ENCODE measurements at regions not wholly inside any gene's neighbourhood (a gene's known extent, or its start where the extent isn't known, plus 50 kb on each side); places are given as distances from the start of the nearest gene placed in this dataset.

- no peaks in the 10 kb centered on the region for H4K20me1 ChIP-seq (ENCODE audit: control insufficient read depth, insufficient read depth, low read length, poor library complexity, severe bottlenecking)
- ATAC-seq (ENCODE audit: low read depth) (no peak), DNase-seq (no peak)
- Mint-ChIP-seq H3K9me3 (ENCODE audit: insufficient read depth) (no peaks in the 10 kb centered on the region), H3K4me3 (no peak overlapping the region), H3K27me3 (no peaks in the 10 kb centered on the region), H3K4me1 (no peaks in the 10 kb centered on the region), H3K27ac (no peak overlapping the region)
- H3K4me1 ChIP-seq (ENCODE audit: control insufficient read depth in 2 of 2, insufficient read depth in 2 of 2, low read length in 2 of 2), result no peaks in the 10 kb centered on the region
- no peaks in the 10 kb centered on the region for H3K36me3 ChIP-seq (replicated peaks in 1 of 2; ENCODE audit: control extremely low read depth in 1 of 2, control insufficient read depth in 1 of 2, extremely low read depth in 1 of 2, insufficient read depth in 2 of 2, low read length in 1 of 2)
- H3K9ac ChIP-seq (ENCODE audit: low read length), result no peak overlapping the region
- H3K9me3 ChIP-seq (ENCODE audit: control extremely low read depth in 1 of 3, control insufficient read depth in 2 of 3, insufficient read depth in 1 of 3, low read length in 2 of 3), result peaks cover 0 to 3% (median 0%) of the 10 kb centered on the region in 3 donors
- H3K4me3 ChIP-seq (ENCODE audit: control extremely low read depth in 1 of 5, extremely low read depth in 1 of 5, insufficient read depth in 1 of 5, low read depth in 2 of 5, low read length in 4 of 5), result no peak overlapping the region
- H3K4me2 ChIP-seq (replicated peaks; ENCODE audit: low read depth, low read length, poor library complexity, severe bottlenecking), result no peak overlapping the region
- no peaks in the 10 kb centered on the region for H3K79me2 ChIP-seq (ENCODE audit: control insufficient read depth, insufficient read depth, low read length)
- ChIA-PET CTCF (no interaction called here), POLR2A (no interaction called here)
- whole genome bisulfite sequencing (ENCODE audit: insufficient coverage), result 86% methylated on average over 3 of the region's 4 CpGs
- TF ChIP-seq, protein P1, sequence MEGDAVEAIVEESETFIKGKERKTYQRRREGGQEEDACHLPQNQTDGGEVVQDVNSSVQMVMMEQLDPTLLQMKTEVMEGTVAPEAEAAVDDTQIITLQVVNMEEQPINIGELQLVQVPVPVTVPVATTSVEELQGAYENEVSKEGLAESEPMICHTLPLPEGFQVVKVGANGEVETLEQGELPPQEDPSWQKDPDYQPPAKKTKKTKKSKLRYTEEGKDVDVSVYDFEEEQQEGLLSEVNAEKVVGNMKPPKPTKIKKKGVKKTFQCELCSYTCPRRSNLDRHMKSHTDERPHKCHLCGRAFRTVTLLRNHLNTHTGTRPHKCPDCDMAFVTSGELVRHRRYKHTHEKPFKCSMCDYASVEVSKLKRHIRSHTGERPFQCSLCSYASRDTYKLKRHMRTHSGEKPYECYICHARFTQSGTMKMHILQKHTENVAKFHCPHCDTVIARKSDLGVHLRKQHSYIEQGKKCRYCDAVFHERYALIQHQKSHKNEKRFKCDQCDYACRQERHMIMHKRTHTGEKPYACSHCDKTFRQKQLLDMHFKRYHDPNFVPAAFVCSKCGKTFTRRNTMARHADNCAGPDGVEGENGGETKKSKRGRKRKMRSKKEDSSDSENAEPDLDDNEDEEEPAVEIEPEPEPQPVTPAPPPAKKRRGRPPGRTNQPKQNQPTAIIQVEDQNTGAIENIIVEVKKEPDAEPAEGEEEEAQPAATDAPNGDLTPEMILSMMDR (IDR thresholded peaks at IDR 0.05), result no peak
- no peak for TF ChIP-seq EZH2 (IDR thresholded peaks at IDR 0.05; ENCODE audit: borderline replicate concordance, insufficient read depth, low read depth, low read length, poor library complexity, severe bottlenecking)
- H3K27me3 ChIP-seq (replicated peaks in 1 of 4; ENCODE audit: control extremely low read depth in 1 of 4, control insufficient read depth in 3 of 4, insufficient read depth in 4 of 4, low read length in 3 of 4), result no peaks in the 10 kb centered on the region
- H2AFZ ChIP-seq (ENCODE audit: insufficient read depth, low read depth, low read length, poor library complexity, severe bottlenecking), result no peak overlapping the region
- intact Hi-C loops (cut with micrococcal nuclease), result no loop called here
- no peak overlapping the region for H3K27ac ChIP-seq (ENCODE audit: low read length in 2 of 2)
These were observed 56.9 kb upstream of the SOX9 start for GRCh38 chr17:72063756-72064450.

GRCh38 chr17:72064606-72065193 is 56.1 kb upstream of the SOX9 start:
- H3K36me3 ChIP-seq (replicated peaks in 1 of 2; ENCODE audit: control extremely low read depth in 1 of 2, control insufficient read depth in 1 of 2, extremely low read depth in 1 of 2, insufficient read depth in 2 of 2, low read length in 1 of 2), result no peaks in the 10 kb centered on the region
- intact Hi-C loops (cut with micrococcal nuclease), result no loop called here
- no peak overlapping the region for H3K27ac ChIP-seq (ENCODE audit: low read length in 2 of 2)
- Mint-ChIP-seq H3K4me3 (no peak overlapping the region), H3K9me3 (ENCODE audit: insufficient read depth) (no peaks in the 10 kb centered on the region), H3K27me3 (no peaks in the 10 kb centered on the region), H3K4me1 (no peaks in the 10 kb centered on the region), H3K27ac (no peak overlapping the region)
- no peaks in the 10 kb centered on the region for H4K20me1 ChIP-seq (ENCODE audit: control insufficient read depth, insufficient read depth, low read length, poor library complexity, severe bottlenecking)
- H2AFZ ChIP-seq (ENCODE audit: insufficient read depth, low read depth, low read length, poor library complexity, severe bottlenecking), result no peak overlapping the region
- no peaks in the 10 kb centered on the region for H3K27me3 ChIP-seq (replicated peaks in 1 of 4; ENCODE audit: control extremely low read depth in 1 of 4, control insufficient read depth in 3 of 4, insufficient read depth in 4 of 4, low read length in 3 of 4)
- H3K4me1 ChIP-seq (ENCODE audit: control insufficient read depth in 2 of 2, insufficient read depth in 2 of 2, low read length in 2 of 2), result no peaks in the 10 kb centered on the region
- DNase-seq (no peak), ATAC-seq (ENCODE audit: low read depth) (no peak)
- H3K9ac ChIP-seq (ENCODE audit: low read length), result no peak overlapping the region
- TF ChIP-seq, protein P1 (IDR thresholded peaks at IDR 0.05), result no peak
- TF ChIP-seq EZH2 (IDR thresholded peaks at IDR 0.05; ENCODE audit: borderline replicate concordance, insufficient read depth, low read depth, low read length, poor library complexity, severe bottlenecking), result no peak
- ChIA-PET POLR2A (no interaction called here), CTCF (no interaction called here)
- WGBS (ENCODE audit: insufficient coverage), result 73% methylated on average over 2 of the region's 2 CpGs
- no peak overlapping the region for H3K4me3 ChIP-seq (ENCODE audit: control extremely low read depth in 1 of 5, extremely low read depth in 1 of 5, insufficient read depth in 1 of 5, low read depth in 2 of 5, low read length in 4 of 5)
- no peaks in the 10 kb centered on the region for H3K79me2 ChIP-seq (ENCODE audit: control insufficient read depth, insufficient read depth, low read length)
- H3K4me2 ChIP-seq (replicated peaks; ENCODE audit: low read depth, low read length, poor library complexity, severe bottlenecking), result no peak overlapping the region
- peaks cover 0 to 3% (median 0%) of the 10 kb centered on the region in 3 donors for H3K9me3 ChIP-seq (ENCODE audit: control extremely low read depth in 1 of 3, control insufficient read depth in 2 of 3, insufficient read depth in 1 of 3, low read length in 2 of 3)

All from B cell (primary cell).